OCI-M2 (cell line): ENCODE measurements at regions not wholly inside any gene's neighbourhood (a gene's known extent, or its start where the extent isn't known, plus 50 kb on each side); places are given as distances from the start of the nearest gene placed in this dataset.
"Not testable (repeated sequence)": the region's sequence is repeated elsewhere in the genome, so short reads cannot be mapped to it uniquely, and the experiment has no call there.

ENCODE experiments used
- DNase-seq: peaks from one replicate; lab custom pipeline; 2025; ENCODE audit not compliant: unreplicated experiment; lab: John Stamatoyannopoulos, UW

- no peak for DNase-seq
These were observed 518.6 kb downstream of the SLITRK5 start for GRCh38 chr13:88189728-88190127.

GRCh38 chr13:88196106-88196505, 524.9 kb downstream of the SLITRK5 start:
- DNase-seq = no peak

- no peak for DNase-seq
These were observed 546.2 kb downstream of the SLITRK5 start for GRCh38 chr13:88217372-88217771.

- no peak for DNase-seq
These were observed 546.7 kb downstream of the SLITRK5 start for GRCh38 chr13:88217883-88218282.

- no peak for DNase-seq
These were observed 552.8 kb downstream of the SLITRK5 start for GRCh38 chr13:88223958-88224357.

GRCh38 chr13:88235441-88235840, 564.3 kb downstream of the SLITRK5 start:
- no peak for DNase-seq

- DNase-seq = no peak
These were observed 575.1 kb downstream of the SLITRK5 start for GRCh38 chr13:88246239-88246638.

- DNase-seq = no peak
These were observed 577.2 kb downstream of the SLITRK5 start for GRCh38 chr13:88248393-88248792.

- DNase-seq = no peak
These were observed 586.5 kb downstream of the SLITRK5 start for GRCh38 chr13:88257706-88258105.

GRCh38 chr13:88263808-88264207, 592.6 kb downstream of the SLITRK5 start:
- no peak for DNase-seq

- DNase-seq = no peak
These were observed 610.7 kb downstream of the SLITRK5 start for GRCh38 chr13:88281841-88282240.

GRCh38 chr13:88285329-88285728, 614.2 kb downstream of the SLITRK5 start:
- no peak for DNase-seq

- no peak for DNase-seq
These were observed 617.2 kb downstream of the SLITRK5 start for GRCh38 chr13:88288326-88288725.

GRCh38 chr13:88291731-88292130, 620.6 kb downstream of the SLITRK5 start:
- not testable (repeated sequence) for DNase-seq

- no peak for DNase-seq
These were observed 623.2 kb downstream of the SLITRK5 start for GRCh38 chr13:88294368-88294767.

- no peak for DNase-seq
These were observed 632.0 kb downstream of the SLITRK5 start for GRCh38 chr13:88303157-88303556.

- DNase-seq = no peak
These were observed 632.4 kb downstream of the SLITRK5 start for GRCh38 chr13:88303605-88304004.

- no peak for DNase-seq
These were observed 643.3 kb downstream of the SLITRK5 start for GRCh38 chr13:88314496-88314895.

GRCh38 chr13:88329066-88329465, 657.9 kb downstream of the SLITRK5 start:
- DNase-seq = no peak

- DNase-seq = no peak
These were observed 668.1 kb downstream of the SLITRK5 start for GRCh38 chr13:88339271-88339741.

- no peak for DNase-seq
These were observed 674.1 kb downstream of the SLITRK5 start for GRCh38 chr13:88345171-88345847.

- DNase-seq = no peak
These were observed 689.6 kb downstream of the SLITRK5 start for GRCh38 chr13:88360761-88361160.

- no peak for DNase-seq
These were observed 698.7 kb downstream of the SLITRK5 start for GRCh38 chr13:88369866-88370265.
